Body of pancreas (tissue), 4 donors: ENCODE measurements at regions not wholly inside any gene's neighbourhood (a gene's known extent, or its start where the extent isn't known, plus 50 kb on each side); places are given as distances from the start of the nearest gene placed in this dataset.

ENCODE experiments used
- ATAC-seq: fragments of 150-250 bp; one replicate; pipeline ENCODE4 v1.9.1; 2016
- DNase-seq, 4 donors: peaks; one replicate each; pipeline ENCODE4 v3.0.0-alpha.2; 2019
- H3K27ac ChIP-seq, 4 donors: fragments of 200-600 bp; sonication (generic); 1 replicate in 3 of 4; 2 replicates in 1 of 4; pipeline versions ENCODE4 v1.5.1 to v1.6.1; 2016 to 2019; ENCODE audit warnings: mild to moderate bottlenecking in 1 of 4, mixed read lengths in 1 of 4, moderate library complexity in 1 of 4
- H3K27me3 ChIP-seq, 2 donors: fragments of 200-600 bp; sonication (generic); one replicate each; pipeline ENCODE4 v1.6.0; 2016; ENCODE audit warnings: mild to moderate bottlenecking in 1 of 2
- H3K36me3 ChIP-seq, 2 donors: fragments of 200-600 bp; sonication (generic); replicated peaks in 1 of 2; 2 replicates each; pipeline ENCODE4 v1.5.1; 2016; ENCODE audit warnings: low read depth in 2 of 2; ENCODE audit not compliant: insufficient read depth in 1 of 2
- H3K4me1 ChIP-seq: fragments of 200-600 bp; sonication (generic); one replicate; pipeline ENCODE4 v1.6.0; 2016
- H3K4me3 ChIP-seq, 2 donors: fragments of 200-600 bp; sonication (generic); 1 replicate in 1 of 2; 2 replicates in 1 of 2; pipeline ENCODE4 v1.5.1; 2016 to 2019
- H3K9me3 ChIP-seq, 3 donors: fragments of 200-600 bp; sonication (generic); 1 replicate in 2 of 3; 2 replicates in 1 of 3; pipeline ENCODE4 v1.5.1; 2016
- POLR2A ChIP-seq, 3 donors: fragments of 450-650 bp; IDR thresholded peaks; one replicate each; pipeline ENCODE4 v1.6.1; 2016; ENCODE audit warnings: antibody characterized with exemption in 3 of 3, mild to moderate bottlenecking in 2 of 3
- WGBS, 2 donors: methylation state at CpG; one replicate each; pipeline ENCODE4 v1.1.5; 2017; 5-methylcytosine and 5-hydroxymethylcytosine counted together
- intact Hi-C: fragments of 100-400 bp; cut with DNase I; formaldehyde crosslinking; loops from one replicate; pipeline ENCODE4 v1.15.1; 2023
- TF ChIP-seq, protein P1 (sequence below), 7 experiments: fragments of 450-650 bp in 4 of 7; fragments of 200-600 bp in 3 of 7; sonication (generic) in 3 of 7; IDR thresholded peaks; one replicate each; pipeline ENCODE4 v1.5.1; 2016 to 2019; ENCODE audit warnings: antibody characterized with exemption in 7 of 7

DNA sequence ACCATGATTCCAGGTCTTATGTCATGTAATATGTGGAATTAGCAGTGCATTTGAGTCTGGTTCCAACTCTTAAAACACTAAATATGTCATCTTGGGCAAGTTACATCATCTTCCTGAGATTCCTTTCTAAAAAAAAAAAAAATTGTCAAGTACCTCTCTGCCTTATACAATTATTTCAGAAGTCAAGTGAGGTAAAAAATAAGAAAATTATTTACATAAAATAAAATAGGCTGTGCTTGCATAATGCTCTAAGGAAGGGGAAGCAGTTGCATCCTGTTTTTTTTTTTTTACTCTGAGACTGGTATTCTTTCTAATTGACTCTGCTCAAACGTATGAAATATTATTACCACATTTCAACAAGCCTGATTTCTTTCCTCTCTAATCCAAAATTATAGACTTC is 55.1 kb upstream of the SEMA3A start:
- H3K4me1 ChIP-seq, result no peaks in the 10 kb centered on the region
- TF ChIP-seq, protein P1, sequence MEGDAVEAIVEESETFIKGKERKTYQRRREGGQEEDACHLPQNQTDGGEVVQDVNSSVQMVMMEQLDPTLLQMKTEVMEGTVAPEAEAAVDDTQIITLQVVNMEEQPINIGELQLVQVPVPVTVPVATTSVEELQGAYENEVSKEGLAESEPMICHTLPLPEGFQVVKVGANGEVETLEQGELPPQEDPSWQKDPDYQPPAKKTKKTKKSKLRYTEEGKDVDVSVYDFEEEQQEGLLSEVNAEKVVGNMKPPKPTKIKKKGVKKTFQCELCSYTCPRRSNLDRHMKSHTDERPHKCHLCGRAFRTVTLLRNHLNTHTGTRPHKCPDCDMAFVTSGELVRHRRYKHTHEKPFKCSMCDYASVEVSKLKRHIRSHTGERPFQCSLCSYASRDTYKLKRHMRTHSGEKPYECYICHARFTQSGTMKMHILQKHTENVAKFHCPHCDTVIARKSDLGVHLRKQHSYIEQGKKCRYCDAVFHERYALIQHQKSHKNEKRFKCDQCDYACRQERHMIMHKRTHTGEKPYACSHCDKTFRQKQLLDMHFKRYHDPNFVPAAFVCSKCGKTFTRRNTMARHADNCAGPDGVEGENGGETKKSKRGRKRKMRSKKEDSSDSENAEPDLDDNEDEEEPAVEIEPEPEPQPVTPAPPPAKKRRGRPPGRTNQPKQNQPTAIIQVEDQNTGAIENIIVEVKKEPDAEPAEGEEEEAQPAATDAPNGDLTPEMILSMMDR (IDR thresholded peaks at IDR 0.05), result no peak
- TF ChIP-seq POLR2A (IDR thresholded peaks at IDR 0.05), result no peak
- DNase-seq (no peak), ATAC-seq (no peak)
- intact Hi-C loops, result no loop called here
- H3K9me3 ChIP-seq, result peaks cover 0 to 5% (median 0%) of the 10 kb centered on the region in 3 donors
- H3K4me3 ChIP-seq, result no peak overlapping the region
- no peaks in the 10 kb centered on the region for H3K27me3 ChIP-seq
- WGBS, 2 donors, result 48 to 54% methylated on average over 1 of the region's 1 CpG
- H3K27ac ChIP-seq, result no peak overlapping the region
- H3K36me3 ChIP-seq, result no peaks in the 10 kb centered on the region

DNA sequence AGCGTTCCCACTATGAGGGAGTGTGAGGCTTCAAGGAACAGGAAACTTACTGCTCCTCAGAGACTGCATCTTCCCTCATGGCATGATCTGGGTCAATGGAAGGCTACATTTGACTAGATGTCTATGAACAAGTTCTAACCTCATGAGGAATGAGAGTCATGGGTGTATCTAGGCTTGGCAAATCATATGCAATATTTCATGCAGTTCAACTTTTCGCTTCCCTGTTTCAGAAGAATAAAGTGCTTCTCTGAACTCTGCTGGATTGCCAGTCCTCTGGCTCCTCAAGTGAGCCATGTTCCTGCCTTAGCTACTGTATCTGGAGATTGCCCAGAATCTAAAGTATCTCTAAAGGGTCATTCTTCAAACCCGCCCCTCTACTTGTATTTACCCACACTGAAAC is 54.3 kb upstream of the SEMA3A start:
- H3K27ac ChIP-seq, result peak overlapping the region in 1 of 4 donors; percentile 44

DNA sequence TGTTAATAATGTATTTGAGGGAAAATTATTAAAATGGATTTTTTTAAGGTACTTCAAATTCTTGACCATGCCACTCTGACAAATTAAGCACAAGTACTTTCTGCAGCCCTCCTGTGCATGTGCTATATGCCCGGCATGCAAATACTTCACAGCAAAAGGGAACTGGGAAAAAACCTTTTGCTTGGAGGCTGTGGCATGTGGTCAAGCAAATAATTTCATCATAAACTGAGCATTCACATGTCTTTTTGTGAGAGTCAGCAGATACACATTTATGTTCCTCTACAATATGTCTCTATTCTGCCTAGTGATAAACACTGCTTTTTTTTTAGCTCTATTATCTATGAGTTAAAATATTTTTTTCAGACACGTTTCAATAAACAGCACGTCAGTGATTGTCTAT is 53.7 kb upstream of the SEMA3A start:
- TF ChIP-seq, protein P1 (IDR thresholded peaks at IDR 0.05), result no peak
- no peak for TF ChIP-seq POLR2A (IDR thresholded peaks at IDR 0.05)
- 33 to 48% methylated on average over 3 of the region's 3 CpGs for WGBS, 2 donors

More for the DNA sequence above, 54.3 kb upstream of the SEMA3A start:
- 66 to 85% methylated on average over 3 of the region's 3 CpGs for WGBS, 2 donors
- ATAC-seq, result no peak
- Histone ChIP-seq H3K4me3 (no peak overlapping the region), H3K4me1 (no peaks in the 10 kb centered on the region), H3K27me3 (no peaks in the 10 kb centered on the region), H3K9me3 (peaks cover 0 to 5% (median 0%) of the 10 kb centered on the region in 3 donors), H3K36me3 (no peaks in the 10 kb centered on the region)
- peak in 1 of 4 donors; percentile 6 for DNase-seq
- TF ChIP-seq, protein P1 (IDR thresholded peaks at IDR 0.05), result no peak
- peak in 1 of 3 donors; percentile 12 for TF ChIP-seq POLR2A (IDR thresholded peaks at IDR 0.05)
- intact Hi-C loops, result no loop called here

DNA sequence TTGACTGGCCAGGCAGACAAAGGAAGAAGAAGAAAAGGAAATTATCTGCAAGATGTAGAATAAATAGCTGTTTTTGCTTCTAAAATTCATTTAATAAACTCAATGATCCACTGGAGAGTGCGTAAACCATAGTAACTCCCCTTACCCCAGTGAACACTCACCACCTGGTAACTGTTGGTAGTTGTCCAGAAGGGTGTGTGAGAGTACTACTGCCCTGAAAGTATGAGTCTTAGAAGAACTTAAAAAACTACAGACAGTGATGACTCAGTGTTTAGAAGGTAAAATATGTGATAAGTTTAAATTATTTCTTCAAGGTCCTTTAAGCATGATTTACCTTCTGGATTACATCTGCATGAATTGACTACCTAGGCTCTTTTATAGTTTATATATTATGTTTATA is 53.0 kb upstream of the SEMA3A start:
- no peak for DNase-seq
- 86 to 91% methylated on average over 1 of the region's 1 CpG for WGBS, 2 donors
- Histone ChIP-seq H3K36me3 (no peaks in the 10 kb centered on the region), H3K9me3 (peaks cover 0 to 5% (median 0%) of the 10 kb centered on the region in 3 donors), H3K4me1 (no peaks in the 10 kb centered on the region), H3K4me3 (no peak overlapping the region), H3K27ac (no peak overlapping the region), H3K27me3 (no peaks in the 10 kb centered on the region)
- TF ChIP-seq, protein P1 (IDR thresholded peaks at IDR 0.05), result no peak
- TF ChIP-seq POLR2A (IDR thresholded peaks at IDR 0.05), result no peak
- intact Hi-C loops, result no loop called here
- no peak for ATAC-seq

More for the DNA sequence above, 53.7 kb upstream of the SEMA3A start:
- DNase-seq, result peak in 1 of 4 donors; percentile 10
- H3K4me1 ChIP-seq, result no peaks in the 10 kb centered on the region
- H3K27ac ChIP-seq, result peak overlapping the region in 1 of 4 donors; percentile 44
- no peak overlapping the region for H3K4me3 ChIP-seq
- no peak for ATAC-seq
- no peaks in the 10 kb centered on the region for H3K36me3 ChIP-seq
- H3K27me3 ChIP-seq, result no peaks in the 10 kb centered on the region
- intact Hi-C loops, result no loop called here
- H3K9me3 ChIP-seq, result peaks cover 0 to 5% (median 0%) of the 10 kb centered on the region in 3 donors

DNA sequence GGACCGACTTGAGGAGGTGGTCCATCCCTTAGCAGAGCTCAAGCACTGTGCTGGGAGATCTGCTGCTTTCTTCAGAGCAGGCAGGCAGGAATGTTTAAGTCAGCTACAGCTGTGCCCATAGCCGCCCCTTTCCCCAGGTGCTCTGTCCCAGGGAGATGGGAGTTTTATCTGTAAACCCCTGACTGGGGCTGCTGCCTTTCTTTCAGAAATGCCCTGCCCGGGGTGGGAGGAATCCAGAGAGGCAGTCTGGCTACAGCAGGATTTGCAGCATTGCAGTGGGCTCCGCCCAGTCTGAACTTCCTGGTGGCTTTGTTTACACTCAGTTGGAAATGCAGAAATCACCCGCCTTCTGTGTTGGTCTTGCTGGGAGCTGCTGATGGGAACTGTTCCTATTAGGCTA is 51.2 kb upstream of the SEMA3A start:
- TF ChIP-seq, protein P1 (IDR thresholded peaks at IDR 0.05), result no peak
- TF ChIP-seq POLR2A (IDR thresholded peaks at IDR 0.05), result no peak
- no peaks in the 10 kb centered on the region for H3K27me3 ChIP-seq
- WGBS, 2 donors, result 63 to 69% methylated on average over 4 to 5 of the region's 5 CpGs
- H3K4me3 ChIP-seq, result no peak overlapping the region
- no peak for ATAC-seq
- no peaks in the 10 kb centered on the region for H3K36me3 ChIP-seq
- DNase-seq, result peak in 1 of 4 donors; percentile 3
- H3K9me3 ChIP-seq, result peaks cover 0 to 5% (median 0%) of the 10 kb centered on the region in 3 donors
- H3K27ac ChIP-seq, result no peak overlapping the region
- H3K4me1 ChIP-seq, result no peaks in the 10 kb centered on the region
- intact Hi-C loops, result no loop called here
